HCT116 (cell line): ENCODE measurements at regions not wholly inside any gene's neighbourhood (a gene's known extent, or its start where the extent isn't known, plus 50 kb on each side); places are given as distances from the start of the nearest gene placed in this dataset.

Experiments
- ATAC-seq: fragments of 200-7000 bp; cut with Tn5 transposase; 2 replicates; pipeline ENCODE4 v1.9.1; 2020; ENCODE audit warnings: mild to moderate bottlenecking, moderate library complexity
- BruUV-seq: library from RNA; stranded (reverse); fragments of 400-500 nt; replicated peaks from 2 replicates; lab custom pipeline; 2021; lab: Mats Ljungman, UMichigan
- CTCF ChIA-PET: fragments of 300-600 bp; sonication (Branson Sonifier 250); formaldehyde crosslinking; loops from one replicate; lab custom pipeline; 2021; ENCODE audit warnings: antibody characterized with exemption; lab: Charles Lee
- POLR2A ChIA-PET: fragments of 300-600, 350-600 bp; sonication (Branson Sonifier 250); formaldehyde crosslinking; loops from one replicate; lab custom pipeline; 2021; ENCODE audit warnings: antibody characterized with exemption; lab: Charles Lee
- RAD21 ChIA-PET, 2 experiments: fragments of 300-600 bp; sonication (Branson Sonifier 250); formaldehyde crosslinking; loops; one replicate each; lab custom pipeline; 2023; ENCODE audit warnings: low total read pairs in 2 of 2; ENCODE audit not compliant: uncharacterized antibody in 2 of 2, unreplicated experiment in 2 of 2, low non-redundant PET in 1 of 2; lab: Charles Lee
- DNase-seq: peaks from one replicate; pipeline ENCODE4 v3.0.0-alpha.2; 2010; ENCODE audit warnings: low read depth, low spot score
- H2AFZ ChIP-seq: fragments of 200-600 bp; shearing (Covaris generic), sonication (generic); 2 replicates; pipeline ENCODE4 v1.6.1; 2017; ENCODE audit warnings: low read depth, mixed run types, mixed read lengths, antibody characterized with exemption, low read length; ENCODE audit not compliant: poor library complexity, severe bottlenecking
- H3K27ac ChIP-seq: 2 replicates; pipeline ENCODE4 v1.5.1; 2012; ENCODE audit warnings: low read depth, low read length
- H3K27me3 ChIP-seq: fragments of 200-600 bp; sonication (generic); 2 replicates; pipeline ENCODE4 v1.6.1; 2016; ENCODE audit warnings: mixed run types, low read length, mixed read lengths; ENCODE audit not compliant: insufficient read depth
- H3K36me3 ChIP-seq, 2 experiments: fragments of 200-500 bp in 1 of 2; fragments of 200-600 bp in 1 of 2; sonication (Bioruptor generic) in 1 of 2; sonication (generic) in 1 of 2; 2 replicates each; pipeline versions ENCODE4 v1.5.1 to v1.6.1; 2014 to 2016; ENCODE audit warnings: low read length in 2 of 2, inconsistent platforms in 1 of 2, mixed read lengths in 1 of 2, mixed run types in 1 of 2; ENCODE audit not compliant: insufficient read depth in 2 of 2, control insufficient read depth in 1 of 2
- H3K4me1 ChIP-seq, 2 experiments: fragments of 200-600 bp in 1 of 2; sonication (generic) in 1 of 2; 2 replicates each; pipeline versions ENCODE4 v1.5.1 to v1.6.1; 2012 to 2017; ENCODE audit warnings: low read length in 2 of 2, inconsistent platforms in 1 of 2, mild to moderate bottlenecking in 1 of 2, mixed read lengths in 1 of 2, mixed run types in 1 of 2, moderate library complexity in 1 of 2; ENCODE audit not compliant: insufficient read depth in 2 of 2, control insufficient read depth in 1 of 2
- H3K4me2 ChIP-seq: fragments of 200-600 bp; sonication (generic); 2 replicates; pipeline ENCODE4 v1.6.1; 2017; ENCODE audit warnings: mixed run types, low read length, mixed read lengths
- H3K4me3 ChIP-seq, 2 experiments: fragments of 200-600 bp in 1 of 2; sonication (generic) in 1 of 2; replicated peaks in 1 of 2; 2 replicates each; pipeline ENCODE4 v1.5.1; 2011 to 2016; ENCODE audit warnings: low read length in 2 of 2, control low read depth in 1 of 2, low read depth in 1 of 2, mild to moderate bottlenecking in 1 of 2, mixed read lengths in 1 of 2, mixed run types in 1 of 2
- H3K79me2 ChIP-seq: fragments of 200-600 bp; sonication (generic); 2 replicates; pipeline ENCODE4 v1.6.1; 2017; ENCODE audit warnings: mild to moderate bottlenecking, mixed run types, low read length, moderate library complexity, mixed read lengths; ENCODE audit not compliant: insufficient read depth
- H3K9ac ChIP-seq: fragments of 200-600 bp; sonication (generic); 2 replicates; pipeline ENCODE4 v1.6.1; 2016; ENCODE audit warnings: low read length, mixed read lengths
- H3K9me2 ChIP-seq: fragments of 200-600 bp; sonication (generic), shearing (Covaris generic); 2 replicates; pipeline ENCODE4 v1.6.1; 2017; ENCODE audit warnings: mixed run types, mild to moderate bottlenecking, moderate library complexity; ENCODE audit not compliant: insufficient read depth
- H3K9me3 ChIP-seq, 2 experiments: fragments of 200-500 bp in 1 of 2; fragments of 200-600 bp in 1 of 2; sonication (Bioruptor generic) in 1 of 2; sonication (generic) in 1 of 2; 2 replicates each; pipeline ENCODE4 v1.6.1; 2014 to 2017; ENCODE audit warnings: low read length in 2 of 2, mixed read lengths in 2 of 2, inconsistent platforms in 1 of 2, low read depth in 1 of 2, mild to moderate bottlenecking in 1 of 2, mixed run types in 1 of 2, moderate library complexity in 1 of 2; ENCODE audit not compliant: control insufficient read depth in 1 of 2, insufficient read depth in 1 of 2
- H4K20me1 ChIP-seq: fragments of 200-600 bp; sonication (generic), shearing (Covaris generic); 2 replicates; pipeline ENCODE4 v1.6.1; 2017; ENCODE audit warnings: mixed run types, mild to moderate bottlenecking, moderate library complexity; ENCODE audit not compliant: insufficient read depth
- CBX3 ChIP-seq: IDR thresholded peaks from 2 replicates; pipeline ENCODE4 v1.6.1; 2012; ENCODE audit warnings: low read depth
- ELF1 ChIP-seq: IDR thresholded peaks from 2 replicates; pipeline ENCODE4 v1.6.1; 2012; ENCODE audit warnings: low read depth, borderline replicate concordance
- EZH2 ChIP-seq: fragments of 200-600 bp; sonication (generic); IDR thresholded peaks from 2 replicates; pipeline ENCODE4 v1.6.1; 2017; ENCODE audit warnings: antibody characterized with exemption, mixed run types
- EZH2phosphoT487 ChIP-seq: fragments of 200-600 bp; IDR thresholded peaks from 2 replicates; pipeline ENCODE4 v1.6.1; 2018; ENCODE audit warnings: antibody characterized with exemption, borderline replicate concordance
- FOSL1 ChIP-seq: IDR thresholded peaks from 2 replicates; pipeline ENCODE4 v1.6.1; 2012; ENCODE audit warnings: low read depth
- JUND ChIP-seq: IDR thresholded peaks from 2 replicates; pipeline ENCODE4 v1.6.1; 2012
- MAX ChIP-seq: IDR thresholded peaks from 2 replicates; pipeline ENCODE4 v1.6.1; 2012
- POLR2A ChIP-seq: IDR thresholded peaks from 2 replicates; pipeline ENCODE4 v1.7.0; 2011; ENCODE audit warnings: borderline replicate concordance; ENCODE audit not compliant: insufficient read depth, insufficient read length; ENCODE audit errors: extremely low read depth
- POLR2AphosphoS5 ChIP-seq: IDR thresholded peaks from 2 replicates; pipeline ENCODE4 v1.6.1; 2011; ENCODE audit warnings: mild to moderate bottlenecking, low read depth, low read length, moderate library complexity
- RAD21 ChIP-seq: IDR thresholded peaks from 2 replicates; pipeline ENCODE4 v1.6.1; 2012; ENCODE audit warnings: low read depth, mild to moderate bottlenecking
- SIN3A ChIP-seq: IDR thresholded peaks from 2 replicates; pipeline ENCODE4 v1.6.1; 2012; ENCODE audit warnings: low read depth
- SRF ChIP-seq: IDR thresholded peaks from 2 replicates; pipeline ENCODE4 v1.6.1; 2012; ENCODE audit warnings: low read depth
- TCF7L2 ChIP-seq: IDR thresholded peaks from 2 replicates; pipeline ENCODE4 v1.7.0; 2011; ENCODE audit warnings: borderline replicate concordance, inconsistent platforms; ENCODE audit not compliant: insufficient read depth, insufficient read length; ENCODE audit errors: extremely low read depth
- ZBTB33 ChIP-seq: IDR thresholded peaks from 2 replicates; pipeline ENCODE4 v1.6.1; 2011; ENCODE audit warnings: mild to moderate bottlenecking, low read length, moderate library complexity; ENCODE audit not compliant: insufficient replicate concordance; ENCODE audit errors: extremely low read depth
- ZFX ChIP-seq: fragments of 450-650 bp; IDR thresholded peaks from 2 replicates; pipeline ENCODE4 v1.6.1; 2017
- intact Hi-C: fragments of 100-400 bp; cut with micrococcal nuclease; formaldehyde crosslinking; loops from 2 replicates; pipeline ENCODE4 v1.10.0; 2022

- Histone ChIP-seq H3K9me2 (no peaks in the 10 kb centered on the region), H3K4me2 (no peak overlapping the region), H3K9me3 (no peaks in the 10 kb centered on the region), H3K9ac (no peak overlapping the region), H3K27ac (no peak overlapping the region), H3K79me2 (no peaks in the 10 kb centered on the region), H4K20me1 (no peaks in the 10 kb centered on the region), H3K4me1 (no peaks in the 10 kb centered on the region), H3K4me3 (no peak overlapping the region), H3K27me3 (peaks cover 97% of the 10 kb centered on the region), H2AFZ (no peak overlapping the region), H3K36me3 (no peaks in the 10 kb centered on the region)
- TF ChIP-seq EZH2 (peak; percentile 92; the same call in 1 of the 2 replicates), FOSL1 (no peak), SIN3A (no peak), ZBTB33 (no peak), ELF1 (no peak), POLR2AphosphoS5 (no peak), CBX3 (no peak), JUND (no peak)
- ATAC-seq (no peak), DNase-seq (no peak)
- intact Hi-C loops, result no loop called here
- POLR2A ChIA-PET, result no interaction called here
- RAD21 ChIA-PET, result no interaction called here
- CTCF ChIA-PET, result no interaction called here
- BruUV-seq, result no TSS peak
Measured at GRCh38 chr17:55664287-55664686, 58.4 kb downstream of the TMEM100 start.

- BruUV-seq, result no TSS peak
Measured at GRCh38 chr17:55663400-55663799, 59.3 kb downstream of the TMEM100 start.

More at GRCh38 chr17:55663400-55663799, 59.3 kb downstream of the TMEM100 start:
- Histone ChIP-seq H3K9me3 (no peaks in the 10 kb centered on the region), H3K36me3 (no peaks in the 10 kb centered on the region), H2AFZ (no peak overlapping the region), H3K4me1 (no peaks in the 10 kb centered on the region), H3K27me3 (peaks cover 94% of the 10 kb centered on the region), H3K4me3 (no peak overlapping the region), H3K79me2 (no peaks in the 10 kb centered on the region), H3K27ac (no peak overlapping the region), H3K4me2 (no peak overlapping the region), H3K9me2 (no peaks in the 10 kb centered on the region), H3K9ac (no peak overlapping the region), H4K20me1 (no peaks in the 10 kb centered on the region)
- intact Hi-C loops, result no loop called here
- DNase-seq, result no peak
- TF ChIP-seq RAD21 (no peak), ELF1 (no peak), SRF (no peak), ZFX (no peak), SIN3A (no peak), MAX (no peak), CBX3 (no peak), POLR2A (no peak), EZH2phosphoT487 (no peak), TCF7L2 (no peak), POLR2AphosphoS5 (no peak), JUND (no peak)
- ChIA-PET POLR2A (no interaction called here), RAD21 (no interaction called here), CTCF (no interaction called here)
- ATAC-seq, result no peak
